ENCODE measurements at regions not wholly inside any gene's neighbourhood (a gene's known extent, or its start where the extent isn't known, plus 50 kb on each side); places are given as distances from the start of the nearest gene placed in this dataset.

DNA sequence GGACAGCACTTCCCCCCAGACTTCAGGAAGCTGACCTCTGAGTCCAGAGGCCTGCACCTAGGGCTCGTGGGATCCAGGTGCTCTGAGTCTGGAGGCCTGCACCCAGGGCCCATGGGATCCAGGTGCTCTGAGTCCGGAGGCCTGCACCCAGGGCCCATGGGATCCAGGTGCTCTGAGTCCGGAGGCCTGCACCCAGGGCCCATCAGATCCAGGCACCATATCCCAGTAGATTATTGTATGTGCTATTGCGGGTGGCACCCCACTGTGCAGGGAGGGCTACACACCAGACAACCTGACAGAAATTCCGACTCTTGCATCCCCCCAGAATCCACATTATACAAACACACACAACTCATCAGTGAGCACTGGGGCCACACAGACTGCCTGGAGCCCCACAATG lies 515.2 kb downstream of the EIPR1 start:
- TF ChIP-seq, protein P1, sequence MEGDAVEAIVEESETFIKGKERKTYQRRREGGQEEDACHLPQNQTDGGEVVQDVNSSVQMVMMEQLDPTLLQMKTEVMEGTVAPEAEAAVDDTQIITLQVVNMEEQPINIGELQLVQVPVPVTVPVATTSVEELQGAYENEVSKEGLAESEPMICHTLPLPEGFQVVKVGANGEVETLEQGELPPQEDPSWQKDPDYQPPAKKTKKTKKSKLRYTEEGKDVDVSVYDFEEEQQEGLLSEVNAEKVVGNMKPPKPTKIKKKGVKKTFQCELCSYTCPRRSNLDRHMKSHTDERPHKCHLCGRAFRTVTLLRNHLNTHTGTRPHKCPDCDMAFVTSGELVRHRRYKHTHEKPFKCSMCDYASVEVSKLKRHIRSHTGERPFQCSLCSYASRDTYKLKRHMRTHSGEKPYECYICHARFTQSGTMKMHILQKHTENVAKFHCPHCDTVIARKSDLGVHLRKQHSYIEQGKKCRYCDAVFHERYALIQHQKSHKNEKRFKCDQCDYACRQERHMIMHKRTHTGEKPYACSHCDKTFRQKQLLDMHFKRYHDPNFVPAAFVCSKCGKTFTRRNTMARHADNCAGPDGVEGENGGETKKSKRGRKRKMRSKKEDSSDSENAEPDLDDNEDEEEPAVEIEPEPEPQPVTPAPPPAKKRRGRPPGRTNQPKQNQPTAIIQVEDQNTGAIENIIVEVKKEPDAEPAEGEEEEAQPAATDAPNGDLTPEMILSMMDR (IDR thresholded peaks at IDR 0.05 in 8 of 11, conservative IDR thresholded peaks at IDR 0.05 in 3 of 11), result no peak
- TF ChIP-seq POLR2A (IDR thresholded peaks at IDR 0.05) (no peak), POLR2AphosphoS5 (IDR thresholded peaks at IDR 0.05) (no peak)

Data from spleen (tissue), 7 donors.